Right lobe of liver (tissue), 6 donors: ENCODE measurements at regions not wholly inside any gene's neighbourhood (a gene's known extent, or its start where the extent isn't known, plus 50 kb on each side); places are given as distances from the start of the nearest gene placed in this dataset.

Experiments used
- ATAC-seq, 4 donors: fragments of 200-7000 bp; cut with Tn5 transposase; one replicate each; pipeline ENCODE4 v1.9.1; 2020; ENCODE audit warnings: mild to moderate bottlenecking in 4 of 4, moderate library complexity in 4 of 4
- DNase-seq, 3 donors: peaks; one replicate each; pipeline ENCODE4 v3.0.0-alpha.2; 2020
- H3K27ac ChIP-seq, 3 donors: fragments of 200-600 bp; one replicate each; pipeline ENCODE4 v1.8.0; 2022
- H3K27me3 ChIP-seq, 2 donors: fragments of 200-600 bp; one replicate each; pipeline ENCODE4 v1.8.0; 2022
- H3K36me3 ChIP-seq, 4 donors: fragments of 200-600 bp; sonication (generic) in 1 of 4; one replicate each; pipeline versions ENCODE4 v1.5.1 to v1.8.0; 2017 to 2022; ENCODE audit warnings: control low read depth in 1 of 4
- H3K4me1 ChIP-seq, 4 donors: fragments of 200-600 bp; sonication (generic) in 1 of 4; one replicate each; pipeline versions ENCODE4 v1.5.1 to v1.8.0; 2017 to 2022; ENCODE audit warnings: control low read depth in 1 of 4
- H3K4me3 ChIP-seq, 3 donors: fragments of 200-600 bp; one replicate each; pipeline ENCODE4 v1.8.0; 2022
- H3K9me3 ChIP-seq, 4 donors: fragments of 200-600 bp; sonication (generic) in 1 of 4; one replicate each; pipeline versions ENCODE4 v1.5.1 to v1.8.0; 2017 to 2022; ENCODE audit warnings: control low read depth in 1 of 4
- POLR2A ChIP-seq: fragments of 450-650 bp; IDR thresholded peaks from one replicate; pipeline ENCODE4 v1.6.1; 2017; ENCODE audit warnings: antibody characterized with exemption, mild to moderate bottlenecking
- WGBS: methylation state at CpG from one replicate; pipeline ENCODE4 v1.1.6; 2018; ENCODE audit warnings: low coverage, low lambda C conversion rate; ENCODE audit not compliant: insufficient coverage; ENCODE audit errors: missing lambda C conversion rate; 5-methylcytosine and 5-hydroxymethylcytosine counted together
- intact Hi-C, 2 donors: fragments of 100-400 bp; cut with DNase I; formaldehyde crosslinking; loops; one replicate each; pipeline versions ENCODE4 v1.11.2 to v1.14.1; 2022
- TF ChIP-seq, protein P1 (sequence below), 4 donors: fragments of 200-600 bp in 3 of 4; fragments of 450-650 bp in 1 of 4; IDR thresholded peaks; one replicate each; pipeline versions ENCODE4 v1.5.1 to v1.8.0; 2016 to 2022; ENCODE audit warnings: antibody characterized with exemption in 4 of 4, mild to moderate bottlenecking in 2 of 4
- donor health status: DM: no; HTN: yes; CAD: no.
- donor health status: DM: no; HTN: no; CAD: no.
- donor health status: DM: no; HTN: no; CAD: no.
- donor health status: DM: no; HTN: yes; CAD: no.
- donor health status: DM: no; HTN: yes; CAD: no.

DNA sequence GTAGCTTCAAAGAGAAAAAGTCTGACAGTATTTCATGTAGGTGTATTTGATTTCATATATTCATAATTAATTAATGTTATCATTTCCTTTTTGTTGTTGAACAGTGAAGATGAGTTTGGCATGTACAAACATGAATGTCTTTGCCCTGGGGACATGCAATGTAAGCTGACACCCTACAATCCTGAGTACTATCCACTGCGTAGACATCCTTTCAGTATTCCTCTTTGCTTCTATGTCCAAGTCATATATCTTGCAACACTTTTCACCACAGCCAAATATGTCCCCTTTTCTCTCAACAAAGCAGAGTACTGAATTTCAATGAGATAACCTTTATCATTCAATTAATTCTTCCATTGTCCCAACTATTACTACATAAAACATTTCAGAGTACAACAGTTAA is 93.6 kb downstream of the GPR37 start:
- Histone ChIP-seq H3K36me3 (no peaks in the 10 kb centered on the region), H3K4me1 (peaks cover 0 to 5% (median 0%) of the 10 kb centered on the region in 4 donors), H3K27ac (no peak overlapping the region), H3K9me3 (no peaks in the 10 kb centered on the region), H3K27me3 (no peaks in the 10 kb centered on the region), H3K4me3 (no peak overlapping the region)
- intact Hi-C loops: no loop called here
- no peak for ATAC-seq
- no peak for DNase-seq
- no peak for TF ChIP-seq POLR2A
- TF ChIP-seq, protein P1, sequence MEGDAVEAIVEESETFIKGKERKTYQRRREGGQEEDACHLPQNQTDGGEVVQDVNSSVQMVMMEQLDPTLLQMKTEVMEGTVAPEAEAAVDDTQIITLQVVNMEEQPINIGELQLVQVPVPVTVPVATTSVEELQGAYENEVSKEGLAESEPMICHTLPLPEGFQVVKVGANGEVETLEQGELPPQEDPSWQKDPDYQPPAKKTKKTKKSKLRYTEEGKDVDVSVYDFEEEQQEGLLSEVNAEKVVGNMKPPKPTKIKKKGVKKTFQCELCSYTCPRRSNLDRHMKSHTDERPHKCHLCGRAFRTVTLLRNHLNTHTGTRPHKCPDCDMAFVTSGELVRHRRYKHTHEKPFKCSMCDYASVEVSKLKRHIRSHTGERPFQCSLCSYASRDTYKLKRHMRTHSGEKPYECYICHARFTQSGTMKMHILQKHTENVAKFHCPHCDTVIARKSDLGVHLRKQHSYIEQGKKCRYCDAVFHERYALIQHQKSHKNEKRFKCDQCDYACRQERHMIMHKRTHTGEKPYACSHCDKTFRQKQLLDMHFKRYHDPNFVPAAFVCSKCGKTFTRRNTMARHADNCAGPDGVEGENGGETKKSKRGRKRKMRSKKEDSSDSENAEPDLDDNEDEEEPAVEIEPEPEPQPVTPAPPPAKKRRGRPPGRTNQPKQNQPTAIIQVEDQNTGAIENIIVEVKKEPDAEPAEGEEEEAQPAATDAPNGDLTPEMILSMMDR (IDR thresholded peaks at IDR 0.05): no peak
- WGBS: 83% methylated on average over 1 of the region's 1 CpG

DNA sequence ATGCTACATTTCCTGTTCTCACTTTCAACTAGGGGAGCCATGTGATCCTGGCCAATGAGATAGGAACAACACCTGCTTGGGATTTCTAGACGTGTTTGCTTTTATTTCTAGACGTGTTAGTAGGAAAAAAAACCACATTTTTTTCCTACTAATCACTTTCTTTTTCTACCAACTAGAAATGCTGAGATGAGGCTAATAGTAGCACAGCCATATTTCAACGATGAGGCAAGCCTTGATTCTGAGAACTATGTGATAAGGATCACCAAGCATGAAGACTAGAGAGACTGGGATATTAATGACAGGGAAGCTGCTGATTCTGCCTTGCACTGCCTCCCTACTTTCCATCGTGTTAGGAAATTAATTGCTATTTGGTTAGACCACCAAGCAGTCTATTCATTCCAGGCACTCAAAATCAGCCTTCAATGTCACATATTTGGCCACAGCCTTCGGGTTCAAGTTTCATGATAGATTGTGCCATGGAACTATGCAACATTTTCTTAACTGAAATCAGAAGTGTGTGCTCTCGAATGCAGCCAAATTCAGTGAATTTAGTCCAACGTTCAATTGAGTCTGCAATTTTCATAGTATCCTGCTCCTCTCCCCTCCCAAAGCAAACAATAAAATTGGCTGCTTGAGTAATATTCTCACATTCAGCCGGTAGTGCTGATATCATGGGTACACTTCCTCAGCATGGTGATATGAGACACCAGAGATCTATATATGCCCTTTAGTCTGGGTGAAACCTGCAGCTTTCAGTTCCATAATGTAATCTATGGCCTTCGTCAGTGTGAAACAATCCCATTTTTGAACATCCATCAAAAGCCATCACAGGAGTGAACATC is 98.1 kb downstream of the GPR37 start:
- Histone ChIP-seq H3K4me3 (peak overlapping the region in 1 of 3 donors; percentile 13), H3K27me3 (no peaks in the 10 kb centered on the region), H3K27ac (no peak overlapping the region), H3K9me3 (no peaks in the 10 kb centered on the region), H3K4me1 (peaks cover 0 to 8% (median 0%) of the 10 kb centered on the region in 4 donors), H3K36me3 (no peaks in the 10 kb centered on the region)
- ATAC-seq (peak; percentile 78 to 91 (median 80)), DNase-seq (no peak)
- WGBS: 20% methylated on average over 9 of the region's 9 CpGs
- intact Hi-C loops: no loop called here
- TF ChIP-seq, protein P1 (IDR thresholded peaks at IDR 0.05): no peak
- TF ChIP-seq POLR2A: no peak

- Histone ChIP-seq H3K9me3 (no peaks in the 10 kb centered on the region), H3K27ac (no peak overlapping the region), H3K36me3 (no peaks in the 10 kb centered on the region), H3K4me1 (peaks cover 0 to 8% (median 0%) of the 10 kb centered on the region in 4 donors), H3K27me3 (no peaks in the 10 kb centered on the region), H3K4me3 (no peak overlapping the region)
- ATAC-seq (peak; percentile 22 to 51 (median 35)), DNase-seq (no peak)
- no peak for TF ChIP-seq POLR2A
- TF ChIP-seq, protein P1 (IDR thresholded peaks at IDR 0.05): peak in 3 of 4 donors; percentile 14 to 32 (median 29)
- intact Hi-C loops: no loop called here
Measured at GRCh38 chr7:124662937-124663336, 102.7 kb downstream of the GPR37 start.

DNA sequence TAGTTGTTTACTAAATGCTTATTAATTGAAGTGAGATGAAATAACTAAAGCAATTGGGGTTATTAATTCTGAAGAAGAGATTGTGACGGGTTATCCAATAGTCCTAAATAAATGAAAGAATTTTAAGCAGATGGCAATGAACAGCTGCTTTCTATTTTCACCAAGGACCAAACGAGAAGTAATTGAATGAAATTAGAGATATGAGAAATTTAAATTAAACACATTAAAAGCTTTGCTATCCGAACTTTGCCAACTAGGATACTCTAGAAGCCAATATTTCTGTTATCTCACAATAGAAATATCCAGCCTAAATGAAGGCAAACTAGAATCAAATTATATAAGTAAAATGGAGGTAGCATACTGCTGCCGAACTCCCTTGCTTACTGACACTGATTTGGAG is 103.2 kb downstream of the GPR37 start:
- WGBS: 42% methylated on average over 4 of the region's 4 CpGs
- ATAC-seq (no peak), DNase-seq (no peak)

More for the DNA sequence above, 103.2 kb downstream of the GPR37 start:
- H3K4me3 ChIP-seq: no peak overlapping the region
- no peak overlapping the region for H3K27ac ChIP-seq
- TF ChIP-seq, protein P1 (IDR thresholded peaks at IDR 0.05): no peak
- no peak for TF ChIP-seq POLR2A
- intact Hi-C loops: no loop called here
- no peaks in the 10 kb centered on the region for H3K9me3 ChIP-seq
- H3K27me3 ChIP-seq: no peaks in the 10 kb centered on the region
- H3K36me3 ChIP-seq: no peaks in the 10 kb centered on the region
- peaks cover 0 to 6% (median 0%) of the 10 kb centered on the region in 4 donors for H3K4me1 ChIP-seq
